NCI-H1694 (cell line): ENCODE measurements at regions not wholly inside any gene's neighbourhood (a gene's known extent, or its start where the extent isn't known, plus 50 kb on each side); places are given as distances from the start of the nearest gene placed in this dataset.

ENCODE experiments used
- DNase-seq: peaks from one replicate; lab custom pipeline; 2025; lab: John Stamatoyannopoulos, UW

GRCh38 chr4:155616117-155616516, 50.5 kb upstream of the GUCY1A1 start:
- no peak for DNase-seq

- no peak for DNase-seq
Observed at GRCh38 chr4:155615081-155615887, 51.4 kb upstream of the GUCY1A1 start.

- no peak for DNase-seq
Observed at GRCh38 chr4:155614111-155614762, 52.4 kb upstream of the GUCY1A1 start.

GRCh38 chr4:155612074-155612473, 54.6 kb upstream of the GUCY1A1 start:
- DNase-seq, result no peak

- DNase-seq, result no peak
Observed at GRCh38 chr4:155611501-155611900, 55.1 kb upstream of the GUCY1A1 start.

GRCh38 chr4:155610143-155610542, 56.5 kb upstream of the GUCY1A1 start:
- no peak for DNase-seq

GRCh38 chr4:155609455-155610059, 57.1 kb upstream of the GUCY1A1 start:
- DNase-seq, result no peak

- no peak for DNase-seq
Observed at GRCh38 chr4:155608225-155608885, 58.3 kb upstream of the GUCY1A1 start.

- DNase-seq, result no peak
Observed at GRCh38 chr4:155607481-155607880, 59.2 kb upstream of the GUCY1A1 start.

- DNase-seq, result no peak
Observed at GRCh38 chr4:155604718-155605626, 61.7 kb upstream of the GUCY1A1 start.

- DNase-seq, result no peak
Observed at GRCh38 chr4:155603360-155603891, 63.2 kb upstream of the GUCY1A1 start.

GRCh38 chr4:155602351-155603140, 64.1 kb upstream of the GUCY1A1 start:
- DNase-seq, result no peak

- no peak for DNase-seq
Observed at GRCh38 chr4:155600244-155600643, 66.4 kb upstream of the GUCY1A1 start.

GRCh38 chr4:155599596-155599995, 67.1 kb upstream of the GUCY1A1 start:
- no peak for DNase-seq

GRCh38 chr4:155599085-155599484, 67.6 kb upstream of the GUCY1A1 start:
- DNase-seq, result no peak

GRCh38 chr4:155597933-155598451, 68.7 kb upstream of the GUCY1A1 start:
- DNase-seq, result no peak

GRCh38 chr4:155597281-155597680, 69.4 kb upstream of the GUCY1A1 start:
- no peak for DNase-seq

- DNase-seq, result no peak
Observed at GRCh38 chr4:155593793-155594192, 72.9 kb upstream of the GUCY1A1 start.

- no peak for DNase-seq
Observed at GRCh38 chr4:155592938-155593297, 73.7 kb upstream of the GUCY1A1 start.
